ENCODE measurements at regions not wholly inside any gene's neighbourhood (a gene's known extent, or its start where the extent isn't known, plus 50 kb on each side); places are given as distances from the start of the nearest gene placed in this dataset.

DNA sequence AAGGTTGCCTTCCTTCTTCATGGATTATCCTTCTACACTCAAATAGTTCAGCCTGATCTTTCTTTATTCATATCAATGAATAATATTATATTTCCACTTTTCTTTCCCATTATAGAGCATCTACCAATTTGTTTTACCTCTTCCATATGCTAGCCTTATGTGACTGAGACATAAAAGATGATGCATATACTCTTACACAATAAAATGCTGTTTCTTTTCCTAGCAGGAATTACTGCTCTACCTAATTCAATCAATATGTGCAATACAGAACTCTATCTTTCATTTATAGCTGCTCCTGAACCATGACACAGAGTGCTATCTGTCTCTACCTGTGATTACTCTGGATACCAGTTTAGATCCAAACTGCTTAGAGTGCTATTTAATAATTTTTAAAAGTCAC lies 2334.0 kb downstream of the PCDH7 start:
- TF ChIP-seq, protein P1, sequence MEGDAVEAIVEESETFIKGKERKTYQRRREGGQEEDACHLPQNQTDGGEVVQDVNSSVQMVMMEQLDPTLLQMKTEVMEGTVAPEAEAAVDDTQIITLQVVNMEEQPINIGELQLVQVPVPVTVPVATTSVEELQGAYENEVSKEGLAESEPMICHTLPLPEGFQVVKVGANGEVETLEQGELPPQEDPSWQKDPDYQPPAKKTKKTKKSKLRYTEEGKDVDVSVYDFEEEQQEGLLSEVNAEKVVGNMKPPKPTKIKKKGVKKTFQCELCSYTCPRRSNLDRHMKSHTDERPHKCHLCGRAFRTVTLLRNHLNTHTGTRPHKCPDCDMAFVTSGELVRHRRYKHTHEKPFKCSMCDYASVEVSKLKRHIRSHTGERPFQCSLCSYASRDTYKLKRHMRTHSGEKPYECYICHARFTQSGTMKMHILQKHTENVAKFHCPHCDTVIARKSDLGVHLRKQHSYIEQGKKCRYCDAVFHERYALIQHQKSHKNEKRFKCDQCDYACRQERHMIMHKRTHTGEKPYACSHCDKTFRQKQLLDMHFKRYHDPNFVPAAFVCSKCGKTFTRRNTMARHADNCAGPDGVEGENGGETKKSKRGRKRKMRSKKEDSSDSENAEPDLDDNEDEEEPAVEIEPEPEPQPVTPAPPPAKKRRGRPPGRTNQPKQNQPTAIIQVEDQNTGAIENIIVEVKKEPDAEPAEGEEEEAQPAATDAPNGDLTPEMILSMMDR (IDR thresholded peaks at IDR 0.05), result no peak
- TF ChIP-seq POLR2A (IDR thresholded peaks at IDR 0.05), result no peak

Data from right lobe of liver (tissue), 4 donors.